ENCODE measurements at regions not wholly inside any gene's neighbourhood (a gene's known extent, or its start where the extent isn't known, plus 50 kb on each side); places are given as distances from the start of the nearest gene placed in this dataset.

DNA sequence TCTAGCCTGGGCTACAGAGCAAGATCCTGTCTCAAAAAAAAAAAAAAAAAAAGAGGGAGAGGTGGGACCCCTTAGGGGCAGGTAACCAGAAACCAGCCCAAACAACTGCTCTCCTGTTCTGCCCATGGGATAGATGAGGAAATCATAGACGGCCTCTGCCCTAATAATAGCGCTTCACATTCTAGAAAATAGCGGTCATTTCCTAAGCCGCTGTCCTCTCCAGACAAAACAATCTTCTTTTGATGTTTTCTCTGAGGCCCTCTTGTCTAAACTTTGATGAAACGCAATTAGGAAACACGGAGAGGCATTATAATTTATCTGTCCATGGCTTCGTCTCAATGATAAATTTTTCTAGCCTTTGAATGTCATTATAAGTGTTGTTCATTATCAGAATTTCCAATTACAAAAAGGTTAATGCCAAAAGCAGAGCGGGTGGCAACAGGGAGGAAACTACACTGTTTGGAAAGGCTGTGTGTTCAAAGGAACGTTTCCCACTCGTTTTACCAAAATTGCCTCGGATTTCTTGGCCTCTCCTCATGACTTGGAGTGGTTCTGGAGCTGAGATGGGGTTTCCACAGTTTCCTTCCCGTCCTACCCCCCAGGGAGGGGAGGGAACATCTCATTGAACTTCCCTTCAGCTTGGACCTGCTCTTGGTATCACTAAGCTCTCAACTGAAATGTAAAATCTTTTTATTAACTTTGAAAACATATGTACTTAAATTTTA is 151.6 kb upstream of the ZNF236 start:
- Histone ChIP-seq H3K4ac (replicated peaks; ENCODE audit: insufficient read length, low read depth, low read length) (no peak overlapping the region), H2BK120ac (replicated peaks; ENCODE audit: low read depth, low read length) (no peak overlapping the region), H2BK12ac (ENCODE audit: low read depth, low read length) (no peak overlapping the region), H2BK15ac (ENCODE audit: low read length) (no peak overlapping the region), H4K5ac (ENCODE audit: insufficient read length, low read depth, low read length) (no peak overlapping the region), H3K14ac (ENCODE audit: insufficient read length) (no peak overlapping the region), H4K20me1 (replicated peaks in 1 of 2; ENCODE audit: control insufficient read depth in 1 of 2, insufficient read depth in 2 of 2, low read length in 2 of 2) (no peaks in the 10 kb centered on the region), H3K79me2 (ENCODE audit: control insufficient read depth in 1 of 2, insufficient read depth in 2 of 2, low read length in 2 of 2) (no peaks in the 10 kb centered on the region), H3K79me1 (ENCODE audit: low read depth, low read length) (no peaks in the 10 kb centered on the region), H2BK20ac (ENCODE audit: low read length) (no peak overlapping the region), H3K36me3 (ENCODE audit: control insufficient read depth in 2 of 4, insufficient read depth in 4 of 4, low read length in 3 of 4) (no peaks in the 10 kb centered on the region), H4K8ac (ENCODE audit: extremely low read depth, insufficient read depth, low read length) (no peak overlapping the region), H4K91ac (replicated peaks; ENCODE audit: insufficient read length, low read length) (no peak overlapping the region), H3K27ac (ENCODE audit: low read depth, low read length) (no peak overlapping the region), H3K4me2 (ENCODE audit: insufficient read depth in 1 of 2, low read depth in 2 of 2, low read length in 2 of 2) (no peak overlapping the region), H3K23me2 (ENCODE audit: low read depth, low read length) (no peaks in the 10 kb centered on the region; the same call in 1 of the 2 replicates), H2AFZ (ENCODE audit: low read length) (no peak overlapping the region), H3K9ac (replicated peaks in 1 of 4; ENCODE audit: extremely low read depth in 1 of 4, low read depth in 3 of 4, low read length in 3 of 4) (no peak overlapping the region), H3K56ac (replicated peaks; ENCODE audit: insufficient read length, low read depth, low read length) (no peak overlapping the region), H3K4me3 (ENCODE audit: extremely low read depth in 1 of 4, insufficient read depth in 2 of 4, low read depth in 3 of 4, low read length in 4 of 4) (no peak overlapping the region), H2BK5ac (ENCODE audit: low read depth, low read length) (no peak overlapping the region), H3K9me3 (ENCODE audit: insufficient read depth in 2 of 2, low read depth in 1 of 2, low read length in 1 of 2) (no peaks in the 10 kb centered on the region), H3K4me1 (replicated peaks in 1 of 4; ENCODE audit: control insufficient read depth in 3 of 4, insufficient read depth in 4 of 4, low read length in 3 of 4) (peaks cover 0 to 10% (median 0%) of the 10 kb centered on the region in 4 experiments; a peak in 1 of 7 replicates), H3K27me3 (replicated peaks in 1 of 4; ENCODE audit: control insufficient read depth in 3 of 4, extremely low read depth in 1 of 4, insufficient read depth in 3 of 4, low read length in 3 of 4) (no peaks in the 10 kb centered on the region), H2AK5ac (ENCODE audit: low read depth, low read length) (no peak overlapping the region), H3K18ac (ENCODE audit: extremely low read depth, low read length) (no peak overlapping the region), H3K23ac (ENCODE audit: insufficient read length) (no peak overlapping the region)
- DNase-seq (ENCODE audit: low read depth in 1 of 2, low spot score in 2 of 2) = no peak
- TF ChIP-seq, protein P1, sequence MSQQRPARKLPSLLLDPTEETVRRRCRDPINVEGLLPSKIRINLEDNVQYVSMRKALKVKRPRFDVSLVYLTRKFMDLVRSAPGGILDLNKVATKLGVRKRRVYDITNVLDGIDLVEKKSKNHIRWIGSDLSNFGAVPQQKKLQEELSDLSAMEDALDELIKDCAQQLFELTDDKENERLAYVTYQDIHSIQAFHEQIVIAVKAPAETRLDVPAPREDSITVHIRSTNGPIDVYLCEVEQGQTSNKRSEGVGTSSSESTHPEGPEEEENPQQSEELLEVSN (IDR thresholded peaks at IDR 0.05) = no peak
- TF ChIP-seq, protein P2, sequence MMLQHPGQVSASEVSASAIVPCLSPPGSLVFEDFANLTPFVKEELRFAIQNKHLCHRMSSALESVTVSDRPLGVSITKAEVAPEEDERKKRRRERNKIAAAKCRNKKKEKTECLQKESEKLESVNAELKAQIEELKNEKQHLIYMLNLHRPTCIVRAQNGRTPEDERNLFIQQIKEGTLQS (IDR thresholded peaks at IDR 0.05; ENCODE audit: insufficient read depth, low read depth, low read length) = no peak
- no peak for TF ChIP-seq CHD2 (IDR thresholded peaks at IDR 0.05; ENCODE audit: low read length)
- TF ChIP-seq, protein P3, sequence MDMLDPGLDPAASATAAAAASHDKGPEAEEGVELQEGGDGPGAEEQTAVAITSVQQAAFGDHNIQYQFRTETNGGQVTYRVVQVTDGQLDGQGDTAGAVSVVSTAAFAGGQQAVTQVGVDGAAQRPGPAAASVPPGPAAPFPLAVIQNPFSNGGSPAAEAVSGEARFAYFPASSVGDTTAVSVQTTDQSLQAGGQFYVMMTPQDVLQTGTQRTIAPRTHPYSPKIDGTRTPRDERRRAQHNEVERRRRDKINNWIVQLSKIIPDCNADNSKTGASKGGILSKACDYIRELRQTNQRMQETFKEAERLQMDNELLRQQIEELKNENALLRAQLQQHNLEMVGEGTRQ (IDR thresholded peaks at IDR 0.05; ENCODE audit: low read length) = no peak
- TF ChIP-seq HDAC2 (IDR thresholded peaks at IDR 0.05; ENCODE audit: borderline replicate concordance in 1 of 2, low read depth in 2 of 2, low read length in 2 of 2) = no peak
- TF ChIP-seq TAF7 (optimal IDR thresholded peaks at IDR 0.05; ENCODE audit: borderline replicate concordance, low read depth, low read length) = no peak
- TF ChIP-seq YY1 (IDR thresholded peaks at IDR 0.05; ENCODE audit: low read depth, low read length) = no peak
- no peak for TF ChIP-seq SP4 (IDR thresholded peaks at IDR 0.05; ENCODE audit: low read length)
- no peak for TF ChIP-seq SIX5 (IDR thresholded peaks at IDR 0.05; ENCODE audit: low read depth, low read length)
- TF ChIP-seq POLR2A (IDR thresholded peaks at IDR 0.05; ENCODE audit: control extremely low read depth in 1 of 2, low read depth in 2 of 2, low read length in 2 of 2) = no peak
- no peak for TF ChIP-seq POLR2AphosphoS5 (IDR thresholded peaks at IDR 0.05; ENCODE audit: low read depth, low read length)
- FAIRE-seq = no peak
- POLR2A ChIA-PET (ENCODE audit: partially characterized antibody) = no interaction called here
- CTCF ChIA-PET (ENCODE audit: partially characterized antibody) = interaction anchor here (0.9 to 6.2 kb wide), 3 partner anchors 12 to 38 kb away, joined by 4 to 47 read pairs (median 6); no protein-coding TSS in a partner anchor
- WGBS, 2 experiments (ENCODE audit: extremely low coverage in 1 of 2, insufficient coverage in 1 of 2, insufficient read length in 1 of 2, insufficient replicate concordance in 2 of 2, low coverage in 1 of 2, low lambda C conversion rate in 2 of 2, missing lambda C conversion rate in 1 of 2) = 79% methylated on average over 12 of the region's 12 CpGs; no CpG with 5 or more reads in 1 of the 2 experiments

Measured in H1 (cell line).